Adrenal gland (tissue), 5 donors: ENCODE measurements at regions not wholly inside any gene's neighbourhood (a gene's known extent, or its start where the extent isn't known, plus 50 kb on each side); places are given as distances from the start of the nearest gene placed in this dataset.
"Not testable (repeated sequence)": the region's sequence is repeated elsewhere in the genome, so short reads cannot be mapped to it uniquely, and the experiment has no call there.

ENCODE experiments used
- POLR2A ChIP-seq, 2 donors: fragments of 450-650 bp; IDR thresholded peaks; one replicate each; pipeline ENCODE4 v1.6.1; 2017; ENCODE audit warnings: antibody characterized with exemption in 2 of 2, mild to moderate bottlenecking in 2 of 2, moderate library complexity in 1 of 2
- TF ChIP-seq, protein P1 (sequence below), 6 experiments: fragments of 450-650 bp in 4 of 6; fragments of 200-600 bp in 2 of 6; sonication (generic) in 1 of 6; IDR thresholded peaks; 1 replicate in 5 of 6; 2 replicates in 1 of 6; pipeline versions ENCODE4 v1.5.1 to v1.8.0; 2016 to 2021; ENCODE audit warnings: antibody characterized with exemption in 6 of 6, mild to moderate bottlenecking in 2 of 6, moderate library complexity in 1 of 6
- donor health status: DM: no; HTN: no; CAD: no.

- TF ChIP-seq, protein P1, sequence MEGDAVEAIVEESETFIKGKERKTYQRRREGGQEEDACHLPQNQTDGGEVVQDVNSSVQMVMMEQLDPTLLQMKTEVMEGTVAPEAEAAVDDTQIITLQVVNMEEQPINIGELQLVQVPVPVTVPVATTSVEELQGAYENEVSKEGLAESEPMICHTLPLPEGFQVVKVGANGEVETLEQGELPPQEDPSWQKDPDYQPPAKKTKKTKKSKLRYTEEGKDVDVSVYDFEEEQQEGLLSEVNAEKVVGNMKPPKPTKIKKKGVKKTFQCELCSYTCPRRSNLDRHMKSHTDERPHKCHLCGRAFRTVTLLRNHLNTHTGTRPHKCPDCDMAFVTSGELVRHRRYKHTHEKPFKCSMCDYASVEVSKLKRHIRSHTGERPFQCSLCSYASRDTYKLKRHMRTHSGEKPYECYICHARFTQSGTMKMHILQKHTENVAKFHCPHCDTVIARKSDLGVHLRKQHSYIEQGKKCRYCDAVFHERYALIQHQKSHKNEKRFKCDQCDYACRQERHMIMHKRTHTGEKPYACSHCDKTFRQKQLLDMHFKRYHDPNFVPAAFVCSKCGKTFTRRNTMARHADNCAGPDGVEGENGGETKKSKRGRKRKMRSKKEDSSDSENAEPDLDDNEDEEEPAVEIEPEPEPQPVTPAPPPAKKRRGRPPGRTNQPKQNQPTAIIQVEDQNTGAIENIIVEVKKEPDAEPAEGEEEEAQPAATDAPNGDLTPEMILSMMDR (IDR thresholded peaks at IDR 0.05): not testable (repeated sequence)
- TF ChIP-seq POLR2A (IDR thresholded peaks at IDR 0.05): not testable (repeated sequence)
Measured at GRCh38 chr21:6104546-6104945, 4416.8 kb upstream of the TPTE start.
